ENCODE measurements at regions not wholly inside any gene's neighbourhood (a gene's known extent, or its start where the extent isn't known, plus 50 kb on each side); places are given as distances from the start of the nearest gene placed in this dataset.
A peak's percentile ranks its signal among the peaks of the same experiment; 100 is the strongest.

- Histone ChIP-seq H3K4me2 (no peak overlapping the region), H4K20me1 (ENCODE audit: low read depth) (no peaks in the 10 kb centered on the region), H3K27me3 (no peaks in the 10 kb centered on the region), H3K9me3 (ENCODE audit: low read depth) (no peaks in the 10 kb centered on the region), H3K4me1 (peaks cover 21% of the 10 kb centered on the region), H3K4me3 (no peak overlapping the region), H3F3A (ENCODE audit: low read depth) (no peaks in the 10 kb centered on the region), H3K27ac (no peak overlapping the region), H3K36me3 (no peaks in the 10 kb centered on the region), H3K9ac (no peak overlapping the region), H2AFZ (replicated peaks) (no peak overlapping the region), H3K79me2 (ENCODE audit: low read depth) (no peaks in the 10 kb centered on the region)
- DNase-seq (ENCODE audit: low spot score) = no peak
- Mint-ChIP-seq H3K27ac (no peak overlapping the region), H3K4me3 (no peak overlapping the region), H3K4me1 (peaks cover 35% of the 10 kb centered on the region), H3K27me3 (ENCODE audit: insufficient read depth, low read depth) (peaks cover 9% of the 10 kb centered on the region), H3K9me3 (no peaks in the 10 kb centered on the region), H3K36me3 (no peaks in the 10 kb centered on the region)
- TF ChIP-seq EZH2phosphoT487 (IDR thresholded peaks at IDR 0.05) = no peak
Measured at GRCh38 chr11:70729949-70730348, 331.6 kb downstream of the CTTN start.

- no peak overlapping the region for H3K27ac ChIP-seq
- H3K9me3 ChIP-seq (ENCODE audit: low read depth) = no peaks in the 10 kb centered on the region
- Mint-ChIP-seq H3K9me3 (no peaks in the 10 kb centered on the region), H3K36me3 (no peaks in the 10 kb centered on the region), H3K4me3 (no peak overlapping the region), H3K27ac (no peak overlapping the region), H3K4me1 (peaks cover 33% of the 10 kb centered on the region), H3K27me3 (ENCODE audit: insufficient read depth, low read depth) (peaks cover 7% of the 10 kb centered on the region)
- H3K9ac ChIP-seq = no peak overlapping the region
- no peak for DNase-seq (ENCODE audit: low spot score)
- H3F3A ChIP-seq (ENCODE audit: low read depth) = no peaks in the 10 kb centered on the region
- H3K79me2 ChIP-seq (ENCODE audit: low read depth) = no peaks in the 10 kb centered on the region
- H4K20me1 ChIP-seq (ENCODE audit: low read depth) = no peaks in the 10 kb centered on the region
- H3K4me1 ChIP-seq = peaks cover 21% of the 10 kb centered on the region
- no peak for TF ChIP-seq CTCF (IDR thresholded peaks at IDR 0.05)
- no peak for TF ChIP-seq EZH2 (IDR thresholded peaks at IDR 0.05)
- no peak for TF ChIP-seq EZH2phosphoT487 (IDR thresholded peaks at IDR 0.05)
- no peak overlapping the region for H2AFZ ChIP-seq (replicated peaks)
- H3K4me3 ChIP-seq = no peak overlapping the region
- H3K36me3 ChIP-seq = no peaks in the 10 kb centered on the region
- no peaks in the 10 kb centered on the region for H3K27me3 ChIP-seq
- no peak overlapping the region for H3K4me2 ChIP-seq
Measured at GRCh38 chr11:70730411-70730810, 332.1 kb downstream of the CTTN start.

GRCh38 chr11:70731271-70732022 lies 333.1 kb downstream of the CTTN start:
- no peak overlapping the region for H3K9ac ChIP-seq
- Mint-ChIP-seq H3K9me3 (peaks cover 2% of the 10 kb centered on the region), H3K4me1 (peaks cover 30% of the 10 kb centered on the region), H3K36me3 (no peaks in the 10 kb centered on the region), H3K27me3 (ENCODE audit: insufficient read depth, low read depth) (peaks cover 10% of the 10 kb centered on the region), H3K27ac (peak overlapping the region; percentile 27), H3K4me3 (no peak overlapping the region)
- no peaks in the 10 kb centered on the region for H3F3A ChIP-seq (ENCODE audit: low read depth)
- no peaks in the 10 kb centered on the region for H3K79me2 ChIP-seq (ENCODE audit: low read depth)
- H3K4me1 ChIP-seq = peaks cover 15% of the 10 kb centered on the region
- H3K27ac ChIP-seq = no peak overlapping the region
- H2AFZ ChIP-seq (replicated peaks) = no peak overlapping the region
- H3K27me3 ChIP-seq = no peaks in the 10 kb centered on the region
- no peak overlapping the region for H3K4me2 ChIP-seq
- H3K36me3 ChIP-seq = no peaks in the 10 kb centered on the region
- no peak for DNase-seq (ENCODE audit: low spot score)
- TF ChIP-seq EZH2phosphoT487 (IDR thresholded peaks at IDR 0.05) (no peak), CTCF (IDR thresholded peaks at IDR 0.05) (no peak), EZH2 (IDR thresholded peaks at IDR 0.05) (no peak)
- no peaks in the 10 kb centered on the region for H3K9me3 ChIP-seq (ENCODE audit: low read depth)
- no peaks in the 10 kb centered on the region for H4K20me1 ChIP-seq (ENCODE audit: low read depth)
- H3K4me3 ChIP-seq = no peak overlapping the region

All from neural progenitor cell (in vitro differentiated cells).